HK-2 (cell line): ENCODE measurements at regions not wholly inside any gene's neighbourhood (a gene's known extent, or its start where the extent isn't known, plus 50 kb on each side); places are given as distances from the start of the nearest gene placed in this dataset.
"Not testable (repeated sequence)": the region's sequence is repeated elsewhere in the genome, so short reads cannot be mapped to it uniquely, and the experiment has no call there.

Experiments used
- DNase-seq: peaks from one replicate; pipeline ENCODE4 v3.0.0-alpha.2; 2018; ENCODE audit not compliant: unreplicated experiment

- DNase-seq: no peak
Observed at GRCh38 chr1:222416001-222416791, 131.7 kb downstream of the HHIPL2 start.

DNA sequence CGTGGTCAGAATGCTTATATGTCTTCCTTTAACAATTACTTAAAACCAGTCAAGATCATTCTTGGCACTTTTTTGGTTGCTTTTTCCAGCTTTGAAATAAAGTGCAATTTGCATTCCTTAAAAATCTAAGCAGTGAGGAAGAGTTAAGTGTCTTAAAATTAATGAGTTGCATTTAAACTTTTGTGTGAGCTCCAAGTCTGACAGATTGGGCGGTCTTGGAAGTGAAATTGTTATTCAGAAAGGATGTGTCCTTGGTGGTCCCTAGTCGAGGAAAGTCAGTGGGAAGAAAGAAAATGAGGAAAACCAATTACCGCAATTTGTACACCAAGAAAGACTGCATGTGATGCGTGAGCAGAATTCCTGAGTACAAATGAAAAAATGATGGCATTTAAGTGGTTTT is 132.5 kb downstream of the HHIPL2 start:
- DNase-seq: no peak

GRCh38 chr1:222413991-222414549 is 133.8 kb downstream of the HHIPL2 start:
- no peak for DNase-seq

GRCh38 chr1:222413436-222413835 is 134.5 kb downstream of the HHIPL2 start:
- DNase-seq: no peak

- DNase-seq: no peak
Observed at GRCh38 chr1:222404710-222405109, 143.2 kb downstream of the HHIPL2 start.

DNA sequence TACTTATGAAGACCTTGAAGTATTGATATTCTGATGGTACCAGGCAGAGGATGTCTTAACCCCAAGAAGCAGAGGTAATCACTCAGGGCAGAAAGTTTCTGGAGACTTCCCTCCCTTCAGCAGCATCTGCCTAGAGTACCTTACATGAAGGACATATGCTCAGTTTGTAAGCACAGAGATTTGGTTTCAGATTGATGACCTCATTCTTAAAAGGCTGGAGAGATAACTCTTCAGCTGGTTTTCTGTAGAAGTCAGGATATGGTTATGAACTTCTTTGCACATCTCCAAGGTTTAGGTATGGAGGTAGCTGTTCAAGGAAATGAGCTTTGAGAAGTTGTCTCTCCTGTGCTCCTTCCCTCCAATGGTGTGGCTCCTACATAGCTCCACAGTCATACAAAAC is 148.7 kb downstream of the HHIPL2 start:
- no peak for DNase-seq

DNA sequence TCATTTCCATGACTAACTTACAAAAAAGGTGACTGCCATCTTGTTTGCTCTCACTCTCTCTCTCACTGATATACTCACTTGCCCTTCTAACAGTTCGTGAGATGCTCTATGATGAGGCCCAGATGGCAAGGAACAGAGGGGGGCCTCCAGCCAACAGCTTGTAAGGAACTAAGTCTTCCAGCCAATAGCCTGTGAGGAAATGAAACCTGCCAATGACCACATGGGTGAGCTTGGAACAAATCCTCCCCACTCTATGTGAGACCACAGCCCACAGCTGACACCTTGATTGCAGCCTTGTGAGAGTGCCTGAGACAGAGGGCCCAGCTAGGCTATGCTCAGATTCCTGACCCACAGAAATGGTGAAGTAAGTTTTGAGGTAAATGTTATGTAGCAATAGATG is 153.7 kb downstream of the HHIPL2 start:
- DNase-seq: no peak

- DNase-seq: no peak
Observed at GRCh38 chr1:222392556-222392955, 155.3 kb downstream of the HHIPL2 start.

GRCh38 chr1:222390181-222390580 is 157.7 kb downstream of the HHIPL2 start:
- DNase-seq: no peak

DNA sequence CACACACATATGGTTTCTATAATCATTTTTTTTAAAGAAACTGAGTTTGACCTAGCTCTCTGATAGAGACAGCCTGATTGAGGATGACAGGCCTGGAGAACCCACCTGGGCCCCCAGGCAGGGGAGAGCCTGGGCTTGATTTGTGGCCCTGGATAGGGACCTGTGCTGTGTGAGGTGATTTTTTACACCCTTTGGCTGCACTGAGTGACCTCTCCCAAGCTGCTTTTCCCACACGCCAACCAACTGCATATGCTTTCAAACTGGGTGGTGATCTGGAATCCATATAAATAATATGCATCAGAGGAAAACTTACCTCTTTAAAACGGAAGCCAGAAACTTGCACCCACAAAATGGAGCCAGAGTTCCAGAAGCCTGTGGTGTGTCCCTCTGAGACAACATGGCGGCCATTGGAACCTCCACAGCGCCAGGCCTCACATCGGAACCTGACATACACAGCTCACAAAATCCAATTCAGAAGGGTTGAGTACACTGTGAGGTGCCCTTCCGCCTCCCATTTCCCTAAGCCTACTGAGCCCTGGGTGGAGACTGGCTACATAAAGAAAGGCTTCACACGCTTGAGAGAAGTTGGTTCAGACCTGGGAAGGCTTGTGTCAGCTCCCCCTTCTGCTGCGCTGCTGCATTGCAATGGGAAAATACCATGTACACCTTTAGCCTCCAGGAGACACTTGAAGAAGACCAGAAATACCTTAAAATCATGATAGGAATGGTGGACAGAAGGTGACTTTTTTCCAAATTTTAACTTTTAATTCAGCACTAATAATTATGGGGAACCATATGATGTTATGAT is 160.7 kb downstream of the HHIPL2 start:
- no peak for DNase-seq

- no peak for DNase-seq
Observed at GRCh38 chr1:222385955-222386354, 161.9 kb downstream of the HHIPL2 start.

DNA sequence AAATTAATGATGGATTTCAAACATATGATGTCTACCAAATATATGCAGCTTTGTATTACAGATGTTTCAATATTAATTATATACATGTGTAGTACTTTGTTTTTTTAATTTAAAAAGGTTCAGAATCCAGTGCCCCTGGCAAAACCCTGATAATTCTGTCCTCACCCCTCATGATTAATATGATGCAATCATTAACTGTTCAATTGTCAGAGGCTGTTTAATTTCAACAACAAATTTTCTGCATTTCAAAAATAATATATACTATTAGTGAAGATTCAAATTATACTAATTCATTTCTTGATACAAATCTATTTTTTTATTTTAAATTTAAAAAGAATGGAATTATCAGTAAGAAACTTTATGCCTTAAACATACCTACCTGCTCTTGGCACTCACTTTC is 162.6 kb downstream of the HHIPL2 start:
- DNase-seq: no peak

DNA sequence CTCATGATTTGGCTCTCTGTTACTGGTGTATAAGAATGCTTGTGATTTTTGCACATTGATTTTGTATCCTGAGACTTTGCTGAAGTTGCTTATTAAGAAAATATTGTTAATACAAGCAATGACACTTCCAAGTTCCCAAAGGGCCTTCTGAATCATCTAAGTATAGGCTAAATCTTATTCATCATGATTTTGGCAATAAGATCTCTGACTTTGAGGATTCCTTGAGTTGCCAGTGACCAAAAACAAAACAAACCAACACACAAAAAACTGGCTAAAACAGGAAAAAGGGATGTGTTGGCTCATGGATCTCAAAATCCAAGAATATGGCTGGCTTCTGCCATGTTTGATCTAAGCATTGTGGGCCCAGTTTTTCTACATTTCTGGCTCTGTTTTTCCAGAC is 163.4 kb downstream of the HHIPL2 start:
- no peak for DNase-seq

DNA sequence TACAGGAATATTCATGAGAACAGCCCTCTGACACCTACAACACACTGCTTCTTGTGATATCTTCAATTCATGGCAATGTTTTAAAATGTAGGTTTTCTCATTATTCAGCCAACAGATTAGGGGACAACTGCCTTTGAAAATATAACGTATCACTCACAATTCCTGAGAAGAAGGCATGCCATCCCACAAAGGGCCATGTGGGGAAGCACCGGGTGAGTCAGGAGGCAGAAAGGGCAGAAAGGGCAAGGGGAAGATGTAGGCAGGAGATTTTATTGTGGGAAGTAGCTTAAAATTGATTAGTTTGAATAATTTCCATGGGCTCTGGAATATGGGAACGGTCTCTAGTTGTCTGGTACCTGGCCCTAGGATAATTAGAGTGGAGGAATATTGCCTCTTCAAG is 165.7 kb downstream of the HHIPL2 start:
- no peak for DNase-seq

- no peak for DNase-seq
Observed at GRCh38 chr1:222377428-222378088, 170.3 kb downstream of the HHIPL2 start.

GRCh38 chr1:222376791-222377190 is 171.1 kb downstream of the HHIPL2 start:
- not testable (repeated sequence) for DNase-seq

- no peak for DNase-seq
Observed at GRCh38 chr1:222375701-222376100, 172.2 kb downstream of the HHIPL2 start.

GRCh38 chr1:222373831-222374602 is 173.9 kb downstream of the HHIPL2 start:
- no peak for DNase-seq

GRCh38 chr1:222373216-222373615 is 174.7 kb downstream of the HHIPL2 start:
- DNase-seq: no peak

GRCh38 chr1:222372221-222372620 is 175.7 kb downstream of the HHIPL2 start:
- no peak for DNase-seq

DNA sequence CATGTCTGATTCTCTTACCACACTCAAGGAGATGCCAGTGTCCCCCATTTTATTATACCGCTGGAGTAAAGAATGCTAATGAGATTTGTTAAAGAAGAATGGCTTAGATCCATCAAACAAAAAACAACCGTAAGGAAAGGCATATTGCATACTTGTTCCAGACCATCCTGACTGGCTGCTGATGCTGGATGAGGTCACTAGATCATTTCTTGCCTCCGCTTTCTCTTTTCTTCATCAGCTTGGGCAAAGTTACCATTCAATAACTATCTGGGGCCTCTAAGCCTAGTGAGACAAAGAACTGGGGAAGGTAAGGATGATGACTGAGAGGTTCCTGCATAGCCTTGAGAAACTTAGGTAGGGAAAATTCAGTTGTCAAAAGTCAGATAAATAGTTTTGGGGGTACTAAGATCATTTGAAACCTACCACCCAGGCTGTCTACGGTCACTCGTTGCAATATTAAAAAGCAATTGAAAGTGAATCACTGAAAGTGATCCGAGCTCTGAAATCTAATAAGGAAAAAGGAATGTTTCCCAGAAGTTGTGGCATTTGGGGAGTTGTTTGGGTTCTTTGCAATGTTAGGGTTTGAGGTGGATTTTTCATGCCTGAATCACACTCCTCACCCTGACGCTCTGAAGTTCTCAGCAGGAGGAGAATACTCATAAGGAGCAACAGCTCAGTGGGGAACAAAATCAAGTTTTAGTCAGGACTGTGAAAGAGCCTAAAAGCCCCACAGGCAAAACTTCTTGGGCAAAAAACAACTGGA is 176.8 kb downstream of the HHIPL2 start:
- no peak for DNase-seq
